ENCODE measurements at regions not wholly inside any gene's neighbourhood (a gene's known extent, or its start where the extent isn't known, plus 50 kb on each side); places are given as distances from the start of the nearest gene placed in this dataset.

- no peak overlapping the region for H3K4me3 Mint-ChIP-seq
- peaks cover under 1% of the 10 kb centered on the region for H3K27me3 Mint-ChIP-seq (ENCODE audit: low read depth)
- H3K36me3 Mint-ChIP-seq, result no peaks in the 10 kb centered on the region
- peaks cover 17% of the 10 kb centered on the region for H3K4me1 Mint-ChIP-seq
- no peaks in the 10 kb centered on the region for H3K9me3 Mint-ChIP-seq
- no peak overlapping the region for H3K27ac Mint-ChIP-seq
- no peak for TF ChIP-seq CTCF (IDR thresholded peaks at IDR 0.05; ENCODE audit: unreplicated experiment)
- no peak for DNase-seq (ENCODE audit: low spot score in 2 of 2, unreplicated experiment in 2 of 2)
Measured at GRCh38 chr1:23625929-23626535, 65.6 kb upstream of the RPL11 start.

GRCh38 chr1:23625459-23625858 lies 66.1 kb upstream of the RPL11 start:
- no peaks in the 10 kb centered on the region for H3K9me3 Mint-ChIP-seq
- H3K4me1 Mint-ChIP-seq, result peaks cover 21% of the 10 kb centered on the region
- peaks cover 6% of the 10 kb centered on the region for H3K27me3 Mint-ChIP-seq (ENCODE audit: low read depth)
- no peaks in the 10 kb centered on the region for H3K36me3 Mint-ChIP-seq
- no peak for DNase-seq (ENCODE audit: low spot score in 2 of 2, unreplicated experiment in 2 of 2)
- H3K4me3 Mint-ChIP-seq, result no peak overlapping the region
- TF ChIP-seq CTCF (IDR thresholded peaks at IDR 0.05; ENCODE audit: unreplicated experiment), result no peak
- no peak overlapping the region for H3K27ac Mint-ChIP-seq

- peaks cover 14% of the 10 kb centered on the region for H3K27me3 Mint-ChIP-seq (ENCODE audit: low read depth)
- DNase-seq (ENCODE audit: low spot score in 2 of 2, unreplicated experiment in 2 of 2), result no peak
- no peak for TF ChIP-seq CTCF (IDR thresholded peaks at IDR 0.05; ENCODE audit: unreplicated experiment)
- H3K4me1 Mint-ChIP-seq, result peaks cover 25% of the 10 kb centered on the region
- H3K9me3 Mint-ChIP-seq, result no peaks in the 10 kb centered on the region
- H3K4me3 Mint-ChIP-seq, result no peak overlapping the region
- no peaks in the 10 kb centered on the region for H3K36me3 Mint-ChIP-seq
- no peak overlapping the region for H3K27ac Mint-ChIP-seq
Measured at GRCh38 chr1:23624440-23624839, 65.1 kb upstream of the ID3 start.

- no peak overlapping the region for H3K4me3 Mint-ChIP-seq
- no peak overlapping the region for H3K27ac Mint-ChIP-seq
- H3K9me3 Mint-ChIP-seq, result no peaks in the 10 kb centered on the region
- H3K36me3 Mint-ChIP-seq, result no peaks in the 10 kb centered on the region
- DNase-seq (ENCODE audit: low spot score in 2 of 2, unreplicated experiment in 2 of 2), result no peak
- peaks cover 14% of the 10 kb centered on the region for H3K4me1 Mint-ChIP-seq
- H3K27me3 Mint-ChIP-seq (ENCODE audit: low read depth), result peaks cover 24% of the 10 kb centered on the region
- no peak for TF ChIP-seq CTCF (IDR thresholded peaks at IDR 0.05; ENCODE audit: unreplicated experiment)
Measured at GRCh38 chr1:23622284-23622683, 63.0 kb upstream of the ID3 start.

GRCh38 chr1:23620605-23621004 lies 61.3 kb upstream of the ID3 start:
- Mint-ChIP-seq H3K27ac (no peak overlapping the region), H3K4me1 (peaks cover 8% of the 10 kb centered on the region), H3K27me3 (ENCODE audit: low read depth) (peaks cover 24% of the 10 kb centered on the region), H3K36me3 (no peaks in the 10 kb centered on the region), H3K9me3 (no peaks in the 10 kb centered on the region), H3K4me3 (peak overlapping the region; percentile 44)
- TF ChIP-seq CTCF (IDR thresholded peaks at IDR 0.05; ENCODE audit: unreplicated experiment), result no peak
- no peak for DNase-seq (ENCODE audit: low spot score in 2 of 2, unreplicated experiment in 2 of 2)
